GM21447 (cell line): ENCODE measurements at regions not wholly inside any gene's neighbourhood (a gene's known extent, or its start where the extent isn't known, plus 50 kb on each side); places are given as distances from the start of the nearest gene placed in this dataset.
A peak's percentile ranks its signal among the peaks of the same experiment; 100 is the strongest.
"Not testable (repeated sequence)": the region's sequence is repeated elsewhere in the genome, so short reads cannot be mapped to it uniquely, and the experiment has no call there.

ENCODE experiments used
- ATAC-seq: cut with Tn5 transposase; IDR thresholded peaks from one replicate; pipeline ENCODE4 v1.9.1; 2021; ENCODE audit not compliant: unreplicated experiment

DNA sequence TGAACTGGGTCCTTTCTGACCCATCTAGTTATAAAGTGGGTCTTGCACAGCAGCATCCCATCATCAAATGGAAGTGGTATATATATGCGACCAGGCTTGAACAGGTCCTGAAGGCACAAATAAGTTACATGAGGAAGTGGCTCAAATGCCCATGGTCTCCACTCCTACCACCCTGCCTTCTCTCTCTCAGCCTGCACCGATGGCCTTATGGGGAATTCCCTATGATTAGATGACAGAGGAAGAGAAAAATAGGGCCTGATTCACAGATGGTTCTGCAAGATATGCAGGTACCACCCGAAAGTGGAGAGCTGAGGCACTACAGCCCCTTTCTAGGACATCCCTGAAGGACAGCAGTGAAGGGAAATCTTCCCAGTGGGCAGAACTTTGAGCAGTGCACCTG is 1275.1 kb upstream of the CITED2 start:
- ATAC-seq, result not testable (repeated sequence)

DNA sequence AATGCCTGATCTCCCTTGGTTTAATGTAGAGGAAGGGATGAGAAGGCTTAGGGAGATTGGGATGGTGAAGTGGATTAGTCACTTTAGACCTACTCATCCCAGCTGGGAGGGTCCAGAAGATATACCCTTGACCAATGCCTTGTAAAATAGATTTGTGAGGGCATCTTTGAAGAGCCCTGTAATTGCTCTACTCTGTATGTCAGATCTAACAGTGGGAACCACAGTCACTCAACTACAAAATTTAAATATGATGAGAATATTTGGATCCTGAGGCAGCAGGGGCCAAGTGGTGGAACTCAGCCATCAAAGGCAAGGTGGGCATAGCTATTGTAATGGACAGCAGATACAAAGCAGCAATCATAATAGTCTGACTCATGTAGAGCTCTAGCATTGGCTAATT is 1272.9 kb upstream of the CITED2 start:
- not testable (repeated sequence) for ATAC-seq

- ATAC-seq, result no peak
Measured at GRCh38 chr6:140644017-140644416, 1269.6 kb upstream of the CITED2 start.

DNA sequence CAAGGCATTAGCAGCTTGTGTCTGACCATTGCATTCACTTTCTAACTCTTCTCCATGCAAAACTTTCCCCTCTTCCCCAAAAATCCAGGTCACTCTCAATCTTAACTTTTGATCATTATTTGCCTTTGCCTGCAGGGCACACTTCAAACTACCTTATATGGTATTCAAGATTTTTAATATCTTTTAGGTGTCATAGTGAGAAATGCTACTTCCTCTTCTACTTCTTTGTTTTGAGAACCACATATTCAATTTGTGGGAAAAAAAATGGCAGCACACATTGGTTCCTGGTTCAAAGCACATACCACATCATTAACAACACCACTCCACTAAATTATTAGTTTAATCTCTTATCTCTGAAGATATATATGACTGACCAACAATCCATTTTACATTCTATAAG is 1267.0 kb upstream of the CITED2 start:
- no peak for ATAC-seq

DNA sequence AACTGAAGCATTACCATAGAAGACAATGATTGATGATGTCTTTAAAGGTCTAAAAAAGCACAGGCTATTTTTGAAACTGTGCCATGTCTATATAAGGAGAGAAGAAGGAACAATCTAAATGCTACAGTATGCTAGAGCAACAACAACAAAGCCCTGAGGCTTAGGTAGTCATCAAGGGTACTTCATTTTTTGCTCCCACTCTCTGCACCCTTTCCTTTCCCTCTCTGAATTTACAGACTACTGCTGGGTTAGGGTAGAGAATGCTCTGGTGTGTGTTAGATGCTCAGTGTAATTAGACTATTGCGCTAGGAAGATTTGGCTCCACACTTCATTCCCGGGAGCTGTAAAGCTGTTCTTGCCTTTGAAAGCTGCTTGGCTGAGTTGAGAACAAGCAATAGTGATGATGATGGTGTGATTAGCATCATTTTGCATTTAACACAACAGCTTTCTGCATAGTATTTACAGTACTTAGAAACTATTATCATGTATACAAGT is 1262.5 kb upstream of the CITED2 start:
- no peak for ATAC-seq

DNA sequence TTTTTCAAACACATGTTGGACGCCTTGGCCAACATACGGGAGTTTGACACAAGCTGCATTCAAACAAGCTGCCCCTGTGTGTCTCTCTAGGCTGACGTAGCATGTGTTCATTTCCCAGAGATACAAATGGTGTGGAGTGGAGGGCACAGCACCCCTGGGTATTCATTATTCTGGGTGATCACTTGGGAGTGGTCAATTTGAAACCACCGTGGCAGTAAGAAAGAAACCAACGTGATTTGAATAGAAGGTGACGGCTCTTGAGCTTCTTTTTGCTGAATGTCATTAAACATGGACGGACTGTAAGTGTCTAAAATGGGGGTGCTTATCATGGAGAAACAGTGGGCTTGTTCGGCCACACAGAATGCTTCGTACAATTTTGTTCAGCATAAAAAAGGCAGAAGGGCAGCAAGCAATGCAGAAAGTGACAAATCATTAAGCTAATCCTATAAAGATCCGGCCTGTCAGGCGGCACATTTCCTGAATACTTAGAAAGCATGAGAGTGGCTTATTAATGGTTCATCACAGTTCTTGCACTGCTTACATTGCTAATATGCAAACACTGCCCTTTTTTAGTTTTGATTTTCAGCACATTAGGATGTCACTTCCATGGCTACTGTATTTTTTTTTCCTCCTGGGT is 1261.9 kb upstream of the CITED2 start:
- ATAC-seq, result no peak

DNA sequence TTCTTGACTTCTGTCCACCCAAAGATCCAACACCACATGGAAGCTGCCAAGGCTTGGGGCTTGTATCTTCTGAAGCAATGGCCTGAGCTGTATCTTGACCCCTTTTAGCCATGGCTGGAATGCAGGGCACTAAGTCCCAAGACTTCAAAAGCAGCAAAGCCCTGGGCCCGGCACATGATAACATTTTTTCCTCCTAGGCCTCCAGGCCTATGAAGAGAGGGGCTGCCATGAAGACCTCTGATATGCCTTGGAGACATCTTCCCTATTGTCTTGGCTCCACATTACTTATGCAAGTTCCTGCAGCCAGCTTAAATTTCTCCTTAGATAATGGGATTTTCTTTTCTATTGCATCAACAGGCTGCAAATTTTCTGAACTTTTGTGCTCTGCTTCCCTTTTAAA is 1252.6 kb upstream of the CITED2 start:
- ATAC-seq, result no peak

GRCh38 chr6:140623498-140623897 is 1249.0 kb upstream of the CITED2 start:
- ATAC-seq, result no peak

DNA sequence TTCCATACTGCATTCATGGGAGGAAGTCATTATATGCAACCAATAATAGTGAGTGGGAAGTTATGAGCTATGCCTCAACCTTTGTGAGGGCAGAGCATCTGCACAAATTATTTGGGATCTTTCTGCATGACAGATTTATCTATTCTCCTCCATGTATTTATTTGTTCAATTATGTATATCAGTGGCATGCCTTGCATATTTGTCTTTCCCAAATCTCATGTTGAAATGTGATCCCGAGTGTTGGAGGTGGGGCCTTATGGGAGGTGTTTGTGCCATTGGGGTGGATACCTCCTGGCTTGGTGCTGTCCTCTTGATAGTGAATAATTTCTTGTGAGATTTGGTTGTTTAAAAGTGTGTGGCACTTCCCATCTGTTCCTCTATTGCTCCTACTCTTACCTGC is 1246.0 kb upstream of the CITED2 start:
- ATAC-seq, result no peak

DNA sequence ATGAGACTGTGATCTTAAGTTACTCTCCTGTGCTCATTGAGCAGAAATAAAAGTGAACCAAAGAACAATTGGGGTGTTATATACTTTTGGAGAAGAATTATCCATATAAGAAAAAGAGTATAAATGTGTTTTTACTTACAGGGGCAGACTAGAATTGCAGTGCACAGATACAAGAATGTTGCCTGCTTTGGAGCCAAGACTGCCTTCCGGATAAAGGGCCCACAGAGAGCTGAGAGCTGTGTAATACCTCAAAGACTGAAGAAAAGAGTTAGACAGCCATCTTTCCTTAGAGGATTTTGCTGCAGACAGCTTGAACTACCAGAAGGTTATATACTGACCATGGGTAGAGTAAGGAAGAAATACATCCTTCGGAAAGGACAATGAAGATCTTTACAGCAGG is 1235.5 kb upstream of the CITED2 start:
- no peak for ATAC-seq

GRCh38 chr6:140609321-140609720 is 1234.9 kb upstream of the CITED2 start:
- no peak for ATAC-seq

- no peak for ATAC-seq
Measured at GRCh38 chr6:140604786-140605185, 1230.3 kb upstream of the CITED2 start.

DNA sequence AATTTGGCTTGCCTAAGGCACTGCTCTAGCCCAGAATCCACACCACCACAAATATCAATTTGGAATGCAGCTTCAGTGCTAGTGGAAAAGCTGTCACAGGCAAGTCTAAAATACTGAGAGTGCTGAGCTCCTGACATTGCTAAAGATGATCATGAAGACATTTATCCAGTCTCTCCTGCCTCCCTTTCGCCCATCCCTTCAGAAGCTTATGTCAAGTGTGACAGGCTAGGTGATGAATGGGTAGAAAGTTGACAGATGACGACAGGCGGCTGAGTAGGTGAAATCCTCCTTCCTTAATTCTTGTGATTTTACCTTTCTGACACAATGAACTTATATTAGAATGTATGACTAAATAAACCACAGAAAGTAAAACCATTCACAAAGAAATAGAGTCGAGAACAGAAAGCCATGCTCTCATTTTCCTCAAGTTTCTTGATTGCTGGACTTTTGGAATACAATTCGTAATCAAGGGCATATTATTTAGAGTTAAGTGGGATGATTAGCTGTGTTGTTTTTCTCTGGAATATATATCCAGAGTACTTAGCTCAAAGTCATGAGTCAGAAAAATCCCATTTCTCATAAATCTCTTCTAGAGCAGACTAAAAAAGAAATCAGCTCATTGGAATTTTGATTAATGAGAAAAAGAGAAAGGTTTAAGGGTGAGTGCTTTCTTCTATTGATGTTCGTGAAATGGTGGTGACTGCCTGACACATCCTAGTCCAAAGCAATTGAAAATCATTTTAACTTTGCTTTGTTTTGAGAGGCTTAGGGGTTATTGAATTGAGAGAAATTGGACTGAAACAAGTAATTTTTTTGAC is 1228.2 kb upstream of the CITED2 start:
- ATAC-seq, result no peak

DNA sequence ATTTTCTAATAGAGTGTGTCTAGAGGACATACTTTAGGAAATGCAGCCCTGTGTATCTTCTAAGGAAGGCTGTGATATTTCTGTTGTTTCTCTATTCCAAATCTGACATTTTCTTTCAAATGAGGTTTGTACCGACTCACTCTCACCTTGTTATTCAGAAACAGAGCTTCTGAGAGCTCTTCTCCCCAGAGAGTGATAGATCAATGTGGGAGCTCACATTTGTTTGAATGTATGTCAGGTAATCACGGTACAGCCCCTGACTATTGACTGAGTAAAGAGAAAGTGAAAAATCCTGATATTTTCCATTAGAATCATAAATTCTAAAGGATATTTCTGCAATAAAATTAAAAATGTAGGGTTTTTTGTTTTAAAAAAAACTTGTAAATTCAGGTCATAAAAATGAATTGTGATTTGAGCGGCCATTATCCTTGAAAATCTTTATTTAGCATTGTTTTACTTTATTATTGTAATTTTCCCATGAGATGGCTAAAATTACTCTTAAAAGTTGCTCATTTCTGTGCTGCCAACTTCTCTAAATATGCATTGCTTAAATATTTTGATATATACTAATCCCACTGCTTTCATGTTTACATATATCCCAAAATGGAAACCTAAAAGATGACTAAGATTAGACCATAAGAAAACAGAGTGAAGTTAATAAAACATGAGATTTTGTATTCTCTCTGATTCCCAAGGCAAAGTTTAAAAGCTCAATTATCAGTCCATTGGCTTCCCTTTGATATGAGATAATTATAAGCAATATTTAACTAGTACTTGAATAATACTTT is 1226.8 kb upstream of the CITED2 start:
- no peak for ATAC-seq

GRCh38 chr6:140599916-140600315 is 1225.5 kb upstream of the CITED2 start:
- ATAC-seq, result no peak

GRCh38 chr6:140597181-140597580 is 1222.7 kb upstream of the CITED2 start:
- ATAC-seq, result no peak

DNA sequence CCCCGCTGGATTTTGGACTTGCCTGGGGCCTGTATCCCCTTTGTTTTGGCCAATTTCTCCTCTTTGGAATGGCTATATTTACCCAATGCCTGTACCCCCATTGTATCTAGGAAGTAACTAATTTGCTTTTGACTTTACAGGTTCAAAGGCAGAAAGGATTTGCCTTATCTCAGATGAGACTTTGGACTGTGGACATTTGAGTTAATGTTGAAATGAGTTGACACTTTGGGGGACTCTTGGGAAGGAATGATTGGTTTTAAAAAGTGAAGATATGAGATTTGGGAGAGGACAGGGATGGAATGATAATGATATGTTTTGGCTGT is 1220.3 kb upstream of the CITED2 start:
- no peak for ATAC-seq

DNA sequence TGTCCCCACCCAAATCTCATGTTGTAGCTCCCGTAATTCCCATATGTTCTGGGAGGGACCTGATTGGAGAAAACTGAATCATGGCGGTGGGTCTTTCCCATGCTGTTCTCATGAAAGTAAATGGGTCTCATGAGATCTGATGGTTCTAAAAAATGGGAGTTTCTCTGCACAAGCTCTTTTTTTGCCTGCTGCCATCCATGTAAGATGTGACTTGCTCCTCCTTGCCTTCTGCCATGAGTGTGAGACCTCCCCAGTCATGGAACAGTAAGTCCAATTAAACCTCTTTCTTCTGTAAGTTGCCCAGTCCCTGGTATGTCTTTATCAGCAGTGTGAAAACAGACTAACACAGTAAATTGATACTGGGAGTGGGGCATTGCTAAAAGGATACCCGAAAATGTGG is 1218.4 kb upstream of the CITED2 start:
- no peak for ATAC-seq

DNA sequence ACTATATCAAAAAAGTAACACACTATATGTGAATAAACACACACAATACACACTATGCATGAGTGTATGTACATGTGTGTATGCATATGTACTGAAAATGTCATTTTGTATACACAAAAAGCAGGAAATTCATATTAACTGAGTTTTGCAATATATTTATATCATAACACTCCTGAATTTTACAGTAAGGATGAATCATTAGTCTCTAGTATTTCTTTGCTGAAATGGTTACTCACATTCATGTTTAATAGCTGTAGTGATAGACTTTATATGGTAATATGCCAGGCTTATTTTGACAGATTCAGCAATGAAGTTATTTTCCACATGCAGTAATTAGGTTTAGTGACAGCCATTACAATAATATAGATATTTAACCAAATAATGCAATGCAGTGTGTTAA is 1216.2 kb upstream of the CITED2 start:
- no peak for ATAC-seq

DNA sequence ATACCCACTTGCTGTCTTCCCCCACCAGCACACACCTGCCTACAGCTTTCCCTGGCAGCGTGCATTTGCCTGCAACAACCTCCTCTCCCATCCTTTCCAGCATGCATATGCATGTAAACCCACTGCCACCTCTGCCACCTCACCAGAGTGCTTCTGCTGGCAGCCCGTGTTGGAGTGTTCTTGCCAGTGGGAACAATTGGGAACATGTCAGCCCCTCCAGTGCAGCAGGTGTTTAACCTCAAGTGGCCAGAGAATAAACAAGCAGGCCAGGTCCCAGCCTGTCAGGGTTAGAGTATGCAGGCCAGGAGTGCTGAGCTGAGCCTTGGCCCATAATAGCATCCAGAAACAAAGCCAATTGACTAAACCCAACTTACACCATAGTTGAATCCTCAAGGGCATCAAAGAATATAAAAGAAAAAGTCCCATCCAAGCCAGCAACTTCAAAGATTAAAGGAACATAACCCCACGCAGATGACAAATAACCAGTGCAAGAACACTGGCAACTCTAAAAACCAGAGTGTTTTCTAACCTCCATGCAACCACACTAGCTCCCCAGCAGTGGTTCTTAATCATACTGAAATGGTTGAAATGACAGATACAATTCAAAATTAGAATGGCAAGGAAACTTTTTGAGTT is 1212.1 kb upstream of the CITED2 start:
- peak; percentile 92 for ATAC-seq

DNA sequence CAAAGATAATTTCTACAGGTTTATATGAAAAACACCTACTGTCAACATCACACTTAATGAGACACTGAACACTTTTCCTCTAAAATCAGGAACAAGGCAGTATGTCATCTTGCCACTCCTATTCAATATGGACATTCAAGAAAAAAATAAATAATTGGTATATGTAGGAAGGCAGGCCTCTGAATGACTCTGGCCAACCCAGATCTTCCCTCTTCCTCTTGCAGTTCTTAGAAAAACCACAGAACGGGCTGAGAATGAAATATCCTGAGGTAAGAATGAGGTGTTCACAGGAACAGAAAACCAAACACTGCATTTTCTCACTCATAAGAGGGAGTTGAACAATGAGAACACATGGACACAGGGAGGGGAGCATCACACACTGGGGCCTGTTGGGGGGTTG is 1207.2 kb upstream of the CITED2 start:
- ATAC-seq, result no peak
